ENCODE measurements at regions not wholly inside any gene's neighbourhood (a gene's known extent, or its start where the extent isn't known, plus 50 kb on each side); places are given as distances from the start of the nearest gene placed in this dataset.

DNA sequence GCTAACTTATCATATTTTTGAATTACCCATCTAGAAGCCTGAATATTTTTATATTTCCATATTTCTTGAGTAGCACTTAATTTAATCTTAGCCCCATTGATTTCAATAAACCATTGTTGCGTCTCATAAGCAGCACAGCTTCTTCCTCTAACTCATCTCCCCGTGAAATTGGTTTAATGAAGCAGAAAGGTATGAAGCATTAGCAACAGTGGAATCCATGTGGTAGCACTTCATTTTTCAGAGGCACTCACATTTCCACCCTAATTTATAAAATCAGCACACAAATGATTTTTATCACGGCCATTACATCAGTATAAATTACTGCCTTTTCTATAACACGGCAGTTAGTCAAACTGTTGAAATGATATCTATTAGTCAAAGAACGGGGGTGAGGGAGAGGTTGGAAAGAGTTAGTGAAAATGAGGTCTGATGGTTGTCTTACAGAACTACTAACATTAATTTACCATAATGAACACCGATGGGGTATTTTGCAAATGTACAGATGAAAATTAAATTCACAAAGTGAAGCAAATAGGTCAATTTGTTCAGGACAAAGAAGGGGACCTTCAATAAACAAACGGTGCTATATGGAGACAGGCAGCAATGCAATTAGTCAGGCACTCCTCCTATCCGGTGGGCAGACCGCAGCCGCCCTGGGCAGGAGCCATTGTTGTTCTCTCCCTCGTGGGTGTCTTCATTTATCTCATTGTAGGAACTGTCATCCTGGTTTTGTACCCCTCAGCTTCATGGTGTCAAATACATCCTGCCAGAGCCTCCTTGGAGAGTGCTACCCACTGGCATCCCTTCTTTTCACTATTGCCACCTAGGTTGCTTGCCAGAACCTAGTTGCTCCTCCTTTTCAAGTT, 205.7 kb downstream of the SOX3 start:
- TF ChIP-seq ZBTB7A (tag by site-specific recombination; IDR thresholded peaks at IDR 0.05; ENCODE audit: low read depth) (no peak), ZNF830 (tag by site-specific recombination; IDR thresholded peaks at IDR 0.05; ENCODE audit: low read depth) (no peak), ZNF350 (tag by site-specific recombination; IDR thresholded peaks at IDR 0.05) (no peak), ZEB2 (tag by site-specific recombination; IDR thresholded peaks at IDR 0.05) (no peak), SP2 (tag by site-specific recombination; IDR thresholded peaks at IDR 0.05) (no peak), ZNF184 (tag by site-specific recombination; IDR thresholded peaks at IDR 0.05) (no peak), YY1 (tag by site-specific recombination; IDR thresholded peaks at IDR 0.05) (no peak), ZNF140 (tag by site-specific recombination; IDR thresholded peaks at IDR 0.05) (no peak), ZNF629 (tag by site-specific recombination; IDR thresholded peaks at IDR 0.05) (no peak), ZNF174 (tag by site-specific recombination; IDR thresholded peaks at IDR 0.05) (no peak)
- TF ChIP-seq, protein P1, sequence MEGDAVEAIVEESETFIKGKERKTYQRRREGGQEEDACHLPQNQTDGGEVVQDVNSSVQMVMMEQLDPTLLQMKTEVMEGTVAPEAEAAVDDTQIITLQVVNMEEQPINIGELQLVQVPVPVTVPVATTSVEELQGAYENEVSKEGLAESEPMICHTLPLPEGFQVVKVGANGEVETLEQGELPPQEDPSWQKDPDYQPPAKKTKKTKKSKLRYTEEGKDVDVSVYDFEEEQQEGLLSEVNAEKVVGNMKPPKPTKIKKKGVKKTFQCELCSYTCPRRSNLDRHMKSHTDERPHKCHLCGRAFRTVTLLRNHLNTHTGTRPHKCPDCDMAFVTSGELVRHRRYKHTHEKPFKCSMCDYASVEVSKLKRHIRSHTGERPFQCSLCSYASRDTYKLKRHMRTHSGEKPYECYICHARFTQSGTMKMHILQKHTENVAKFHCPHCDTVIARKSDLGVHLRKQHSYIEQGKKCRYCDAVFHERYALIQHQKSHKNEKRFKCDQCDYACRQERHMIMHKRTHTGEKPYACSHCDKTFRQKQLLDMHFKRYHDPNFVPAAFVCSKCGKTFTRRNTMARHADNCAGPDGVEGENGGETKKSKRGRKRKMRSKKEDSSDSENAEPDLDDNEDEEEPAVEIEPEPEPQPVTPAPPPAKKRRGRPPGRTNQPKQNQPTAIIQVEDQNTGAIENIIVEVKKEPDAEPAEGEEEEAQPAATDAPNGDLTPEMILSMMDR (tag by site-specific recombination; IDR thresholded peaks at IDR 0.05), result no peak
- TF ChIP-seq, protein P2, sequence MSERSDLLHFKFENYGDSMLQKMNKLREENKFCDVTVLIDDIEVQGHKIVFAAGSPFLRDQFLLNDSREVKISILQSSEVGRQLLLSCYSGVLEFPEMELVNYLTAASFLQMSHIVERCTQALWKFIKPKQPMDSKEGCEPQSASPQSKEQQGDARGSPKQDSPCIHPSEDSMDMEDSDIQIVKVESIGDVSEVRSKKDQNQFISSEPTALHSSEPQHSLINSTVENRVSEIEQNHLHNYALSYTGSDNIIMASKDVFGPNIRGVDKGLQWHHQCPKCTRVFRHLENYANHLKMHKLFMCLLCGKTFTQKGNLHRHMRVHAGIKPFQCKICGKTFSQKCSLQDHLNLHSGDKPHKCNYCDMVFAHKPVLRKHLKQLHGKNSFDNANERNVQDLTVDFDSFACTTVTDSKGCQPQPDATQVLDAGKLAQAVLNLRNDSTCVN (tag by site-specific recombination; optimal IDR thresholded peaks at IDR 0.05), result no peak
- TF ChIP-seq, protein P3, sequence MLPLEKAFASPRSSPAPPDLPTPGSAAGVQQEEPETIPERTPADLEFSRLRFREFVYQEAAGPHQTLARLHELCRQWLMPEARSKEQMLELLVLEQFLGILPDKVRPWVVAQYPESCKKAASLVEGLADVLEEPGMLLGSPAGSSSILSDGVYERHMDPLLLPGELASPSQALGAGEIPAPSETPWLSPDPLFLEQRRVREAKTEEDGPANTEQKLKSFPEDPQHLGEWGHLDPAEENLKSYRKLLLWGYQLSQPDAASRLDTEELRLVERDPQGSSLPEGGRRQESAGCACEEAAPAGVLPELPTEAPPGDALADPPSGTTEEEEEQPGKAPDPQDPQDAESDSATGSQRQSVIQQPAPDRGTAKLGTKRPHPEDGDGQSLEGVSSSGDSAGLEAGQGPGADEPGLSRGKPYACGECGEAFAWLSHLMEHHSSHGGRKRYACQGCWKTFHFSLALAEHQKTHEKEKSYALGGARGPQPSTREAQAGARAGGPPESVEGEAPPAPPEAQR (tag by site-specific recombination; IDR thresholded peaks at IDR 0.05), result no peak
- TF ChIP-seq, protein P4, sequence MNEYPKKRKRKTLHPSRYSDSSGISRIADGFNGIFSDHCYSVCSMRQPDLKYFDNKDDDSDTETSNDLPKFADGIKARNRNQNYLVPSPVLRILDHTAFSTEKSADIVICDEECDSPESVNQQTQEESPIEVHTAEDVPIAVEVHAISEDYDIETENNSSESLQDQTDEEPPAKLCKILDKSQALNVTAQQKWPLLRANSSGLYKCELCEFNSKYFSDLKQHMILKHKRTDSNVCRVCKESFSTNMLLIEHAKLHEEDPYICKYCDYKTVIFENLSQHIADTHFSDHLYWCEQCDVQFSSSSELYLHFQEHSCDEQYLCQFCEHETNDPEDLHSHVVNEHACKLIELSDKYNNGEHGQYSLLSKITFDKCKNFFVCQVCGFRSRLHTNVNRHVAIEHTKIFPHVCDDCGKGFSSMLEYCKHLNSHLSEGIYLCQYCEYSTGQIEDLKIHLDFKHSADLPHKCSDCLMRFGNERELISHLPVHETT (tag by site-specific recombination; IDR thresholded peaks at IDR 0.05), result no peak

Data from HEK293 (cell line).